ENCODE measurements at regions not wholly inside any gene's neighbourhood (a gene's known extent, or its start where the extent isn't known, plus 50 kb on each side); places are given as distances from the start of the nearest gene placed in this dataset.

DNA sequence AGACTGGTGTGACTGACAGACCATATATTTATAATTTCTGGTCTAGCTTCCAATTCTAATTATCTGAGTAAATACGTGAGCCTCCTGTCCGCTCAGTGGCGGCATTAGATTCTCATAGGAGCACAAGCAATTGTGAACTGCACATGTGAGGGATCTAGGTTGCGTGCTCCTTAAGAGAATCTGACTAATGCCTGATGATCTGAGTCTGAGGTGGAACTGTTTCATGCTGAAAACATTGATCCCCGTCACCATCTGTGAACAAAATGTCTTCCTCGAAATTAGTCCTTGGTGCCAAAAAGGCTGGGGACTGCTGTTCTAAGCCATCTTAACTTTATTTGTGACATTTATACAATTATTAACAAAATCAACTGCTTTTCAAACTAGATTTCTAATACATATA lies 164.7 kb upstream of the MEOX2 start:
- no peak for DNase-seq
- Histone ChIP-seq H3K27me3 (no peaks in the 10 kb centered on the region), H3K4me1 (peaks cover 0 to 9% (median 0%) of the 10 kb centered on the region in 4 donors), H3K9me3 (no peaks in the 10 kb centered on the region), H3K27ac (no peak overlapping the region), H3K4me3 (no peak overlapping the region), H3K36me3 (no peaks in the 10 kb centered on the region)
- no peak for TF ChIP-seq POLR2A (IDR thresholded peaks at IDR 0.05)

- DNase-seq, result no peak
- Histone ChIP-seq H3K27me3 (no peaks in the 10 kb centered on the region), H3K36me3 (no peaks in the 10 kb centered on the region), H3K9me3 (no peaks in the 10 kb centered on the region), H3K27ac (no peak overlapping the region), H3K4me1 (no peaks in the 10 kb centered on the region), H3K4me3 (no peak overlapping the region)
- no peak for TF ChIP-seq CTCF (IDR thresholded peaks at IDR 0.05)
- no peak for TF ChIP-seq POLR2A (IDR thresholded peaks at IDR 0.05)
Observed at GRCh38 chr7:15848901-15849300, 162.4 kb upstream of the MEOX2 start.

DNA sequence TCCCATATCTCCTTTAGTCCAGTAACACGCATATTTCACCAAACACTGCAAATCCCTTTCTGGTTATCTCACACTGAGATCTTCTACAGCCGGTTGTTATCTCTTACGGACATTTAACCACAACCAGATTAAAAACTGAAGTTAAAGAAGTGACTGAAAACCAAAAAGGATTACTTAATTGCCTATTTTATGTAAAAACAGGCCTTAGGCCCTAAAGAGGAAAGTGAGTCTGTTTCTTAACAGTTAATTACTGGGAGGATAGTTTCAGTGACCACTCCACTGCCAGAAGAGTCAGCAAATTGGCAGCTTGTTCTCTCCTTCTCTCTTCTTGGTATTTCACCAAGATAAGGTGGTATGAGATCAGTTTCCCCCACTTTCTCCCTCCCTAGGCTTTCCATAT lies 161.9 kb upstream of the MEOX2 start:
- no peaks in the 10 kb centered on the region for H3K9me3 ChIP-seq
- TF ChIP-seq POLR2A (IDR thresholded peaks at IDR 0.05) (no peak), CTCF (IDR thresholded peaks at IDR 0.05) (no peak)
- H3K4me1 ChIP-seq, result no peaks in the 10 kb centered on the region
- no peaks in the 10 kb centered on the region for H3K27me3 ChIP-seq
- H3K4me3 ChIP-seq, result no peak overlapping the region
- no peak for DNase-seq
- no peaks in the 10 kb centered on the region for H3K36me3 ChIP-seq
- no peak overlapping the region for H3K27ac ChIP-seq

DNA sequence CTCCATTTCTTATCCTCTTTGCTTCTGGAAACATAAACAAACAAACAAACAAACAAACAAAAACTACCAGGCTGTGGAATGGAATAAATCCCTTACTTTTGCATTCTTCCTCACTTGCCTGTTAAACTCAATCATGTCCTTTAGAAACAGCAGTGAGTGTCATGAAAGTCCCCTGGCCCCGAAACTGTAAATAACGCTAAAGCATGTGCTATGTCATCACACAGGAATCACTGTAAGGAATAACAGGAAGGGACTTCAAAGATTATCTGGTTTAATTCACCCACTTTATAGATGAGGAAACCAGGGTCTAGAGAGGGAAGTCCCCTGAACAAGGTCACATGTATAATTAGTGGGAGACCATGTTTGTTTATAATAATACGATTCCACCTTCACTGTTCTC lies 159.4 kb upstream of the MEOX2 start:
- H3K36me3 ChIP-seq, result no peaks in the 10 kb centered on the region
- no peaks in the 10 kb centered on the region for H3K4me1 ChIP-seq
- no peaks in the 10 kb centered on the region for H3K27me3 ChIP-seq
- no peak overlapping the region for H3K27ac ChIP-seq
- H3K4me3 ChIP-seq, result no peak overlapping the region
- no peak for DNase-seq
- no peak for TF ChIP-seq CTCF (IDR thresholded peaks at IDR 0.05)
- no peak for TF ChIP-seq POLR2A (IDR thresholded peaks at IDR 0.05)
- no peaks in the 10 kb centered on the region for H3K9me3 ChIP-seq

DNA sequence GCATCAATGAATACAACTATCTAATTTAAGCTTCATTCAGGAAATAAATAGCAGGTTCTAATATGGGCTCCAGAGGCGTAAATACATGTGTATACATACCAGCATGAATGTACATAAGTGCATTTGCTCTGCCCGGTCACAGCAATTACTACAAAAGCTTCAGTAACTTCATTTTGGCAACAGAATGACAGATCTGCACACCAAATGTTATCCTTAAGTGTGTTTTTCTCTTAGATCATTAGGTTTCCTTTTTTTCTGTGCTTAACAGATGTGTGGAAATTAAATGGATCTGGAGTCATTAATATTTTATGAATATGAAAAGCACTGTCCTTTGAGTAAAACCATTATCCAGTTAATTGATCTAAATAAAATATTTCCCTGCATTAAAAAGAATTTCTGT lies 159.0 kb upstream of the MEOX2 start:
- DNase-seq, result no peak
- Histone ChIP-seq H3K27me3 (no peaks in the 10 kb centered on the region), H3K4me3 (no peak overlapping the region), H3K4me1 (no peaks in the 10 kb centered on the region), H3K27ac (no peak overlapping the region), H3K9me3 (no peaks in the 10 kb centered on the region), H3K36me3 (no peaks in the 10 kb centered on the region)
- TF ChIP-seq CTCF (IDR thresholded peaks at IDR 0.05), result no peak
- no peak for TF ChIP-seq POLR2A (IDR thresholded peaks at IDR 0.05)

- Histone ChIP-seq H3K4me1 (no peaks in the 10 kb centered on the region), H3K4me3 (peak overlapping the region in 2 of 4 donors; percentile 7 to 30), H3K9me3 (no peaks in the 10 kb centered on the region), H3K36me3 (no peaks in the 10 kb centered on the region), H3K27ac (peak overlapping the region in 1 of 4 donors; percentile 46), H3K27me3 (no peaks in the 10 kb centered on the region)
- no peak for DNase-seq
- no peak for TF ChIP-seq POLR2A (IDR thresholded peaks at IDR 0.05)
- TF ChIP-seq CTCF (IDR thresholded peaks at IDR 0.05), result no peak
Observed at GRCh38 chr7:15839416-15840100, 153.1 kb upstream of the MEOX2 start.
